Panc1 (cell line): ENCODE measurements at regions not wholly inside any gene's neighbourhood (a gene's known extent, or its start where the extent isn't known, plus 50 kb on each side); places are given as distances from the start of the nearest gene placed in this dataset.

Experiments
- ATAC-seq: fragments of 200-7000 bp; cut with Tn5 transposase; 2 replicates; pipeline ENCODE4 v1.9.1; 2020; ENCODE audit warnings: mild to moderate bottlenecking, moderate library complexity
- BruUV-seq: library from RNA; stranded (reverse); fragments of 400-500 nt; replicated peaks from 2 replicates; lab custom pipeline; 2021; lab: Mats Ljungman, UMichigan
- CTCF ChIA-PET: fragments of 300-600 bp; sonication (Branson Sonifier 250); formaldehyde crosslinking; loops from one replicate; lab custom pipeline; 2022; ENCODE audit warnings: antibody characterized with exemption; lab: Charles Lee
- POLR2A ChIA-PET: fragments of 300-600 bp; sonication (Branson Sonifier 250); formaldehyde crosslinking; loops from one replicate; lab custom pipeline; 2022; ENCODE audit warnings: antibody characterized with exemption; lab: Charles Lee
- DNase-seq: peaks from one replicate; pipeline ENCODE4 v3.0.0-alpha.2; 2010; ENCODE audit warnings: low read depth, low spot score
- H3K27ac ChIP-seq: 2 replicates; pipeline ENCODE4 v1.5.1; 2011; ENCODE audit warnings: mild to moderate bottlenecking, low read length, inconsistent platforms
- H3K27me3 ChIP-seq: fragments of 200-500 bp; sonication (Bioruptor generic); 2 replicates; pipeline ENCODE4 v1.6.0; 2014; ENCODE audit warnings: low read length, inconsistent platforms; ENCODE audit not compliant: control insufficient read depth, insufficient read depth
- H3K36me3 ChIP-seq: fragments of 200-500 bp; sonication (Bioruptor generic); 2 replicates; pipeline ENCODE4 v1.5.1; 2014; ENCODE audit warnings: inconsistent platforms, mild to moderate bottlenecking, low read length, moderate library complexity; ENCODE audit not compliant: control insufficient read depth, insufficient read depth
- H3K4me1 ChIP-seq: 2 replicates; pipeline ENCODE4 v1.5.1; 2011; ENCODE audit warnings: inconsistent platforms, mild to moderate bottlenecking, low read length, moderate library complexity; ENCODE audit not compliant: control insufficient read depth, insufficient read depth
- H3K4me3 ChIP-seq, 2 experiments: 2 replicates each; pipeline ENCODE4 v1.5.1; 2011 to 2012; ENCODE audit warnings: low read depth in 2 of 2, low read length in 2 of 2, mild to moderate bottlenecking in 2 of 2, inconsistent platforms in 1 of 2, moderate library complexity in 1 of 2
- H3K9me3 ChIP-seq: fragments of 200-500 bp; sonication (Bioruptor generic); 2 replicates; pipeline ENCODE4 v1.5.1; 2014; ENCODE audit warnings: low read depth, mild to moderate bottlenecking, inconsistent platforms, low read length, moderate library complexity; ENCODE audit not compliant: control insufficient read depth, insufficient read depth
- POLR2AphosphoS5 ChIP-seq: IDR thresholded peaks from 2 replicates; pipeline ENCODE4 v1.6.1; 2012; ENCODE audit warnings: mild to moderate bottlenecking, low read depth, low read length, moderate library complexity
- SIN3A ChIP-seq: IDR thresholded peaks from 2 replicates; pipeline ENCODE4 v1.6.1; 2012; ENCODE audit warnings: low read depth, mild to moderate bottlenecking, low read length, moderate library complexity, borderline replicate concordance; ENCODE audit not compliant: insufficient read depth
- TCF7L2 ChIP-seq: IDR thresholded peaks from 2 replicates; pipeline ENCODE4 v1.6.1; 2011; ENCODE audit warnings: mild to moderate bottlenecking, low read depth, low read length, inconsistent platforms
- in situ Hi-C: cut with HindIII; loops from 2 replicates; pipeline ENCODE4 v1.10.0; 2016; ENCODE audit warnings: low sequenced_read_pairs, low pct_unique_long_range_greater_than_20kb
- intact Hi-C: fragments of 100-400 bp; cut with micrococcal nuclease; formaldehyde crosslinking; loops from one replicate; pipeline ENCODE4 v1.10.0; 2022; ENCODE audit not compliant: unreplicated experiment
- TF ChIP-seq, protein P1 (sequence below): fragments of 450-650 bp; IDR thresholded peaks from 2 replicates; pipeline ENCODE4 v1.5.1; 2017; ENCODE audit warnings: mild to moderate bottlenecking
- TF ChIP-seq, protein P2 (sequence below), 2 experiments: IDR thresholded peaks; 2 replicates each; pipeline ENCODE4 v1.6.1; 2011 to 2012; ENCODE audit warnings: low read depth in 2 of 2, control low read depth in 1 of 2, low read length in 1 of 2, mild to moderate bottlenecking in 1 of 2, moderate library complexity in 1 of 2; ENCODE audit not compliant: insufficient read depth in 1 of 2

DNA sequence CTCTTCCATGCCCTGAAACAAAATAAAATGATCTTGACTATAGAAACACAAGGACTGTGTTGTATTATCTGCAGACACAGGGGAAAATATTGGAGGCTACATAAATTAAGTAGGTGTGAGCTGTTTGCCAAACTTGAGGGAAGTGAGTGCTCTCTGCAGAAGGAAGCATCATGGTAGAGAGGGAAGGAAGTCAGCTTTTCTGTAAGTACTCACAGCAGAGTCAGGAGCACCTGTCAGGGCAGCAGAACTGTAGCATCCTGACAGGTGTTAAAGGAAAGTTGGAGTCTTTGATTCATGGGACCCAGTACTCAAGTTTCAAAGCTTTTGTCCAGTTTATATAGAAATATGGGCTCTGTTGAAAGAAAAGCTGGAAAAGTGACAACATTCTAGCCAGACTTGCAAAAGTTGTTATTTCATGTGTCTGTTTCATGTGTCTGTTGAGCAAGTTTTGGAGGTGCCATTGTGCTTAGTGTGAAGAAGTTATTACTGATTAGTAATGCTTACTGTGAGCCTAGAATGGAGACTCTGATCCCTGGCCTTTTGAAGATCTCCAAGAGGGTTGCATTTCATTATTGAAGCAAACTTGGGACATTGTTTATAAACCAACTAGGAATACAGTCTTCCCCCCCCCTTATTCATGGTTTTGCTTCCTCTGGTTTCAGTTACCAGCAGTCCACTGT is 194.7 kb downstream of the SPATA31D1 start:
- ChIA-PET POLR2A (no interaction called here), CTCF (no interaction called here)
- in situ Hi-C loops = no loop called here
- no peaks in the 10 kb centered on the region for H3K36me3 ChIP-seq
- no TSS peak for BruUV-seq
- TF ChIP-seq SIN3A (no peak), TCF7L2 (no peak), POLR2AphosphoS5 (no peak)
- TF ChIP-seq, protein P1, sequence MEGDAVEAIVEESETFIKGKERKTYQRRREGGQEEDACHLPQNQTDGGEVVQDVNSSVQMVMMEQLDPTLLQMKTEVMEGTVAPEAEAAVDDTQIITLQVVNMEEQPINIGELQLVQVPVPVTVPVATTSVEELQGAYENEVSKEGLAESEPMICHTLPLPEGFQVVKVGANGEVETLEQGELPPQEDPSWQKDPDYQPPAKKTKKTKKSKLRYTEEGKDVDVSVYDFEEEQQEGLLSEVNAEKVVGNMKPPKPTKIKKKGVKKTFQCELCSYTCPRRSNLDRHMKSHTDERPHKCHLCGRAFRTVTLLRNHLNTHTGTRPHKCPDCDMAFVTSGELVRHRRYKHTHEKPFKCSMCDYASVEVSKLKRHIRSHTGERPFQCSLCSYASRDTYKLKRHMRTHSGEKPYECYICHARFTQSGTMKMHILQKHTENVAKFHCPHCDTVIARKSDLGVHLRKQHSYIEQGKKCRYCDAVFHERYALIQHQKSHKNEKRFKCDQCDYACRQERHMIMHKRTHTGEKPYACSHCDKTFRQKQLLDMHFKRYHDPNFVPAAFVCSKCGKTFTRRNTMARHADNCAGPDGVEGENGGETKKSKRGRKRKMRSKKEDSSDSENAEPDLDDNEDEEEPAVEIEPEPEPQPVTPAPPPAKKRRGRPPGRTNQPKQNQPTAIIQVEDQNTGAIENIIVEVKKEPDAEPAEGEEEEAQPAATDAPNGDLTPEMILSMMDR = no peak
- TF ChIP-seq, protein P2, sequence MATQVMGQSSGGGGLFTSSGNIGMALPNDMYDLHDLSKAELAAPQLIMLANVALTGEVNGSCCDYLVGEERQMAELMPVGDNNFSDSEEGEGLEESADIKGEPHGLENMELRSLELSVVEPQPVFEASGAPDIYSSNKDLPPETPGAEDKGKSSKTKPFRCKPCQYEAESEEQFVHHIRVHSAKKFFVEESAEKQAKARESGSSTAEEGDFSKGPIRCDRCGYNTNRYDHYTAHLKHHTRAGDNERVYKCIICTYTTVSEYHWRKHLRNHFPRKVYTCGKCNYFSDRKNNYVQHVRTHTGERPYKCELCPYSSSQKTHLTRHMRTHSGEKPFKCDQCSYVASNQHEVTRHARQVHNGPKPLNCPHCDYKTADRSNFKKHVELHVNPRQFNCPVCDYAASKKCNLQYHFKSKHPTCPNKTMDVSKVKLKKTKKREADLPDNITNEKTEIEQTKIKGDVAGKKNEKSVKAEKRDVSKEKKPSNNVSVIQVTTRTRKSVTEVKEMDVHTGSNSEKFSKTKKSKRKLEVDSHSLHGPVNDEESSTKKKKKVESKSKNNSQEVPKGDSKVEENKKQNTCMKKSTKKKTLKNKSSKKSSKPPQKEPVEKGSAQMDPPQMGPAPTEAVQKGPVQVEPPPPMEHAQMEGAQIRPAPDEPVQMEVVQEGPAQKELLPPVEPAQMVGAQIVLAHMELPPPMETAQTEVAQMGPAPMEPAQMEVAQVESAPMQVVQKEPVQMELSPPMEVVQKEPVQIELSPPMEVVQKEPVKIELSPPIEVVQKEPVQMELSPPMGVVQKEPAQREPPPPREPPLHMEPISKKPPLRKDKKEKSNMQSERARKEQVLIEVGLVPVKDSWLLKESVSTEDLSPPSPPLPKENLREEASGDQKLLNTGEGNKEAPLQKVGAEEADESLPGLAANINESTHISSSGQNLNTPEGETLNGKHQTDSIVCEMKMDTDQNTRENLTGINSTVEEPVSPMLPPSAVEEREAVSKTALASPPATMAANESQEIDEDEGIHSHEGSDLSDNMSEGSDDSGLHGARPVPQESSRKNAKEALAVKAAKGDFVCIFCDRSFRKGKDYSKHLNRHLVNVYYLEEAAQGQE (IDR thresholded peaks at IDR 0.05; ENCODE audit: insufficient read depth in 1 of 2, low read depth in 2 of 2, low read length in 1 of 2) = no peak
- no peaks in the 10 kb centered on the region for H3K9me3 ChIP-seq
- H3K4me1 ChIP-seq = no peaks in the 10 kb centered on the region
- H3K27me3 ChIP-seq = no peaks in the 10 kb centered on the region
- H3K27ac ChIP-seq = no peak overlapping the region
- ATAC-seq (no peak), DNase-seq (no peak)
- no peak overlapping the region for H3K4me3 ChIP-seq
- intact Hi-C loops = no loop called here

DNA sequence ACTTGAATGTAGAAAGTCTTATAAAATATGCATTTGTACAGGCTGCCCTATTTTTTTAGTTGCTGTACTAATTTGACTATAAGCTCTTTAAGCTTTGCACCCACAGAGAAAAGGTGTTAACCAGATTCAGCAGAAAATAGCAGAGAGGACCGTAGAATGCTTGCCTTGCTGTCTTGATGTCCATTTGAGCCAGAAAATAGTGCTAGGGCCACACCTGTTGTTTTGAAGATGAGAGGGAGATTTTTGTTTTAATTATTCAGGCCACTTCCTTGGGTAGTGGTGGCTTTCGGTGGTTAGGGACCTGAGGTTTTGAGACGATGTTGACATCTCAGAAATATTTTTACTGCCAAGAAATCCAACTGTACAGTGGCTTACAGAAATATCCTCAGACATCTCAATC is 196.0 kb downstream of the SPATA31D1 start:
- DNase-seq = no peak
- no peaks in the 10 kb centered on the region for H3K27me3 ChIP-seq
- in situ Hi-C loops = no loop called here
- H3K27ac ChIP-seq = no peak overlapping the region
- H3K4me3 ChIP-seq = no peak overlapping the region
- intact Hi-C loops = no loop called here
- no TSS peak for BruUV-seq
- TF ChIP-seq, protein P2 (IDR thresholded peaks at IDR 0.05; ENCODE audit: insufficient read depth in 1 of 2, low read depth in 2 of 2, low read length in 1 of 2) = no peak
- TF ChIP-seq TCF7L2 (no peak), SIN3A (no peak), POLR2AphosphoS5 (no peak)
- TF ChIP-seq, protein P1 = no peak
- H3K9me3 ChIP-seq = no peaks in the 10 kb centered on the region
- ChIA-PET CTCF (no interaction called here), POLR2A (no interaction called here)
- H3K4me1 ChIP-seq = no peaks in the 10 kb centered on the region
- H3K36me3 ChIP-seq = no peaks in the 10 kb centered on the region
- no peak for ATAC-seq
